Smooth muscle cell (in vitro differentiated cells): ENCODE measurements at regions not wholly inside any gene's neighbourhood (a gene's known extent, or its start where the extent isn't known, plus 50 kb on each side); places are given as distances from the start of the nearest gene placed in this dataset.

Source experiments
- DNase-seq: peaks from one replicate; lab custom pipeline; 2025; ENCODE audit not compliant: unreplicated experiment; lab: John Stamatoyannopoulos, UW
- H2AFZ ChIP-seq: fragments of 200-600 bp; sonication (generic); 2 replicates; pipeline ENCODE4 v1.6.0; 2016; ENCODE audit warnings: antibody characterized with exemption, low read depth, mild to moderate bottlenecking
- H3F3A ChIP-seq: fragments of 200-600 bp; sonication (generic); 2 replicates; pipeline ENCODE4 v1.6.0; 2017; ENCODE audit warnings: antibody characterized with exemption, low read depth
- H3K27ac ChIP-seq: fragments of 200-600 bp; sonication (generic); 2 replicates; pipeline ENCODE4 v1.5.1; 2016; ENCODE audit warnings: low read depth, mild to moderate bottlenecking
- H3K27me3 ChIP-seq: fragments of 200-600 bp; sonication (generic); 2 replicates; pipeline ENCODE4 v1.6.1; 2016; ENCODE audit warnings: low read depth, mild to moderate bottlenecking
- H3K36me3 ChIP-seq: fragments of 200-600 bp; sonication (generic); 2 replicates; pipeline ENCODE4 v1.5.1; 2016; ENCODE audit warnings: low read depth
- H3K4me1 ChIP-seq: fragments of 200-600 bp; sonication (generic); 2 replicates; pipeline ENCODE4 v1.5.1; 2016; ENCODE audit warnings: low read depth
- H3K4me2 ChIP-seq: fragments of 200-600 bp; sonication (generic); 2 replicates; pipeline ENCODE4 v1.6.0; 2016; ENCODE audit warnings: mild to moderate bottlenecking
- H3K4me3 ChIP-seq: fragments of 200-600 bp; sonication (generic); 2 replicates; pipeline ENCODE4 v1.5.1; 2016; ENCODE audit warnings: mild to moderate bottlenecking
- H3K79me2 ChIP-seq: fragments of 200-600 bp; sonication (generic); 2 replicates; pipeline ENCODE4 v1.6.0; 2016; ENCODE audit warnings: low read depth, mild to moderate bottlenecking
- H3K9ac ChIP-seq: fragments of 200-600 bp; sonication (generic); 2 replicates; pipeline ENCODE4 v1.6.0; 2016; ENCODE audit warnings: low read depth
- H3K9me3 ChIP-seq: fragments of 200-600 bp; sonication (generic); replicated peaks from 2 replicates; pipeline ENCODE4 v1.5.1; 2016; ENCODE audit warnings: low read depth
- H4K20me1 ChIP-seq: fragments of 200-600 bp; sonication (generic); 2 replicates; pipeline ENCODE4 v1.6.0; 2016; ENCODE audit warnings: low read depth
- WGBS: methylation state at CpG from one replicate; pipeline ENCODE4 v1.1.7; 2016; ENCODE audit warnings: low lambda C conversion rate; 5-methylcytosine and 5-hydroxymethylcytosine counted together
- TF ChIP-seq, protein P1 (sequence below): fragments of 200-600 bp; sonication (generic); IDR thresholded peaks from 2 replicates; pipeline ENCODE4 v1.5.1; 2017; ENCODE audit warnings: borderline replicate concordance, mild to moderate bottlenecking, antibody characterized with exemption; ENCODE audit not compliant: insufficient read depth, poor library complexity, severe bottlenecking

DNA sequence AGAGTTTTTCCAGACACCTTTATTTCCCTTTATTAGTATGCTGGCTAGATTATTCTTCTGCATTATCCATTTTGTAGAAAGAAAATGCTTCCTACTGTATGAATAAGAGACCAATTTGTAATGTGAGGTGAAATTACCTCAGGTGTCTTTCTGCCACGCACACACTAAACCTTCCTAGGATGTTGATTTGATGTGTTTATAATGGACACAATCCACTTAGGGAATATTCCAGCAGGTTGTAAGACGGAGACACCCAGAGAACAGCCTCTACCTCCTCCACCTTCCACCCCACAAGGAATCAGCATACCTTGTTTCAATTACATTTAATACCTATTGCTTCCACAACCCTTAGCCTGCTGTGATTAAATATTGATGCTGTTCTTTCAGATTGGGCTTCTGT lies 379.1 kb upstream of the KIRREL3 start:
- Histone ChIP-seq H4K20me1 (no peaks in the 10 kb centered on the region), H3K4me2 (no peak overlapping the region), H3F3A (no peaks in the 10 kb centered on the region), H3K4me1 (no peaks in the 10 kb centered on the region), H3K27me3 (peaks cover 4% of the 10 kb centered on the region), H3K79me2 (no peaks in the 10 kb centered on the region), H3K9ac (no peak overlapping the region), H2AFZ (no peak overlapping the region), H3K36me3 (no peaks in the 10 kb centered on the region), H3K9me3 (no peaks in the 10 kb centered on the region), H3K27ac (no peak overlapping the region), H3K4me3 (no peak overlapping the region)
- no peak for DNase-seq
- TF ChIP-seq, protein P1, sequence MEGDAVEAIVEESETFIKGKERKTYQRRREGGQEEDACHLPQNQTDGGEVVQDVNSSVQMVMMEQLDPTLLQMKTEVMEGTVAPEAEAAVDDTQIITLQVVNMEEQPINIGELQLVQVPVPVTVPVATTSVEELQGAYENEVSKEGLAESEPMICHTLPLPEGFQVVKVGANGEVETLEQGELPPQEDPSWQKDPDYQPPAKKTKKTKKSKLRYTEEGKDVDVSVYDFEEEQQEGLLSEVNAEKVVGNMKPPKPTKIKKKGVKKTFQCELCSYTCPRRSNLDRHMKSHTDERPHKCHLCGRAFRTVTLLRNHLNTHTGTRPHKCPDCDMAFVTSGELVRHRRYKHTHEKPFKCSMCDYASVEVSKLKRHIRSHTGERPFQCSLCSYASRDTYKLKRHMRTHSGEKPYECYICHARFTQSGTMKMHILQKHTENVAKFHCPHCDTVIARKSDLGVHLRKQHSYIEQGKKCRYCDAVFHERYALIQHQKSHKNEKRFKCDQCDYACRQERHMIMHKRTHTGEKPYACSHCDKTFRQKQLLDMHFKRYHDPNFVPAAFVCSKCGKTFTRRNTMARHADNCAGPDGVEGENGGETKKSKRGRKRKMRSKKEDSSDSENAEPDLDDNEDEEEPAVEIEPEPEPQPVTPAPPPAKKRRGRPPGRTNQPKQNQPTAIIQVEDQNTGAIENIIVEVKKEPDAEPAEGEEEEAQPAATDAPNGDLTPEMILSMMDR = no peak
- WGBS = 96% methylated on average over 2 of the region's 2 CpGs

DNA sequence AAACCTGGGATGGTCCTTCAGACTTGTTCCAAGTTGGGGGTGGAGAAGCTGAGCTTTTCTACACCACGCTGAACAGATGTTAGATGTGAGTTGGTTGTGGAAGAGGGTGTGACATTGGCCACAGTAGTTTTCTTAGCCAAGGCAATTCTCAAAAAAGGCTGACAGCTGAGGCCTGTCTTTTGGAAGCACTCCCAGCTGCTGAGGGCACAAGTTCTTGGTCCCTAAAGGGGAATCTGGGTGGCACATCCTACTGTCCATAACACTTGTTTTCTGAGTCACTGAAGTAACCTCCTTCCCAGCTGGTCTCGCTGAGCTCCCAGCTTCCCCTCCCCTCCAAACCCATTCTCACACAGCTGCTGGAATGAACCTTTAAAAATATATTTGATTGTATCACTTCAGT lies 375.7 kb upstream of the KIRREL3 start:
- no peaks in the 10 kb centered on the region for H4K20me1 ChIP-seq
- no peak for DNase-seq
- no peak overlapping the region for H3K27ac ChIP-seq
- H3K4me2 ChIP-seq = no peak overlapping the region
- 97% methylated on average over 2 of the region's 2 CpGs for WGBS
- TF ChIP-seq, protein P1 = no peak
- H3K9ac ChIP-seq = no peak overlapping the region
- H3K79me2 ChIP-seq = no peaks in the 10 kb centered on the region
- no peaks in the 10 kb centered on the region for H3K9me3 ChIP-seq
- peaks cover 27% of the 10 kb centered on the region for H3K27me3 ChIP-seq
- no peak overlapping the region for H2AFZ ChIP-seq
- H3F3A ChIP-seq = no peaks in the 10 kb centered on the region
- no peaks in the 10 kb centered on the region for H3K4me1 ChIP-seq
- H3K4me3 ChIP-seq = no peak overlapping the region
- no peaks in the 10 kb centered on the region for H3K36me3 ChIP-seq

DNA sequence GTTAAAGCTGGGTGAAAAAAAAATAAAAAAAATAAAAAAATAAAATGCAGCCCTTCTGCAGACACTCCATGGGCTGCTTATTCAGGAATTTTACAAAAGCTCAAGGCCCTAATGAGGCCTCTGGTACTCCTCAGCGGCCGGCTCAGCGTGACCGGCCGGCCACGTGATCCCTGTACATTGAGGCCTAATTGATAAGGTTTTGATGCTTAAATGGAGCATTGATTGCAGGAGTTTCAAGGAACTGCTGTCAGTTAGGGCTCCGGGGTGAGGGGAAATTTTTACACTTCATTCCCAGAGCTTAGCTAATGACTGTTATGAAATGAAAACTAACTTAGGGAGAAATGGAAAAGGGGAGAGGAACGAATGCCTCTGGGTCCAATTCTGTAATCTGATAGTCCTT lies 368.8 kb upstream of the KIRREL3 start:
- no peaks in the 10 kb centered on the region for H4K20me1 ChIP-seq
- H3K4me3 ChIP-seq = no peak overlapping the region
- H3K9ac ChIP-seq = no peak overlapping the region
- no peak for DNase-seq
- H3K4me1 ChIP-seq = no peaks in the 10 kb centered on the region
- 87% methylated on average over 8 of the region's 8 CpGs for WGBS
- H3K9me3 ChIP-seq = no peaks in the 10 kb centered on the region
- H3K27ac ChIP-seq = no peak overlapping the region
- H3F3A ChIP-seq = no peaks in the 10 kb centered on the region
- no peak overlapping the region for H2AFZ ChIP-seq
- no peaks in the 10 kb centered on the region for H3K79me2 ChIP-seq
- no peaks in the 10 kb centered on the region for H3K36me3 ChIP-seq
- H3K27me3 ChIP-seq = peaks cover 22% of the 10 kb centered on the region
- H3K4me2 ChIP-seq = no peak overlapping the region
- TF ChIP-seq, protein P1 = no peak

DNA sequence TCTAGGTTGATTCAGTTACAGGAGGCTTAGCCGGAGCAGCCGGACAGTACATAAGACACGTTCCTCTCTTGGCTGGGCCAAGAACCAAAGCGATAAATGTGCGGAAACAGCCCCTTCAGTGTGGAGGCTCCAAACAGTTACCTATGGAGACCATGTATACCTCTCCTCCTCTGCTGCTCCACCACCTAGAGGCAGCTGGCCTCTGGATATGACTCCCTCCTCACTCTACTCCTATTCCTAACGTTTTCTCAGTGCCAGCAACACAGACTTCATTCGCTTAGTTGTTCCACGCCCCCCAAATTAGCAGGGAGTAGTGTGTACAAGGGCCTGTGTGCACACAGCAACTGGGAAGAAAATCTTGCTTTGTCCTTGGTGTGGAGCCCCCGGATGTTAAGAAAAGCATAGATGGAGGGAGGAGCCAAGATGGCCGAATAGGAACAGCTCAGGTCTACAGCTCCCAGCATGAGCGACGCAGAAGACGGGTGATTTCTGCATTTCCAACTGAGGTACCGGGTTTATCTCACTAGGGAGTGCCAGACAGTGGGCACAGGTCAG lies 362.3 kb upstream of the KIRREL3 start:
- DNase-seq = no peak
- WGBS = 91% methylated on average over 14 of the region's 14 CpGs

More for the DNA sequence above, 362.3 kb upstream of the KIRREL3 start:
- Histone ChIP-seq H4K20me1 (no peaks in the 10 kb centered on the region), H3K36me3 (no peaks in the 10 kb centered on the region), H3F3A (no peaks in the 10 kb centered on the region), H3K4me2 (no peak overlapping the region), H3K27me3 (no peaks in the 10 kb centered on the region), H3K9me3 (no peaks in the 10 kb centered on the region), H3K9ac (no peak overlapping the region), H3K4me1 (no peaks in the 10 kb centered on the region), H3K79me2 (no peaks in the 10 kb centered on the region), H3K4me3 (no peak overlapping the region), H2AFZ (no peak overlapping the region), H3K27ac (no peak overlapping the region)
- TF ChIP-seq, protein P1 = no peak
